Thyroid gland (tissue), 4 donors: ENCODE measurements at regions not wholly inside any gene's neighbourhood (a gene's known extent, or its start where the extent isn't known, plus 50 kb on each side); places are given as distances from the start of the nearest gene placed in this dataset.

Experiments
- CTCF ChIP-seq, 6 experiments: fragments of 200-600 bp in 3 of 6; fragments of 450-650 bp in 3 of 6; sonication (generic) in 3 of 6; IDR thresholded peaks; one replicate each; pipeline ENCODE4 v1.5.1; 2016 to 2019; ENCODE audit warnings: antibody characterized with exemption in 6 of 6, mild to moderate bottlenecking in 2 of 6, inconsistent platforms in 1 of 6, moderate library complexity in 1 of 6
- POLR2A ChIP-seq, 2 donors: fragments of 450-650 bp; IDR thresholded peaks; one replicate each; pipeline ENCODE4 v1.6.1; 2017; ENCODE audit warnings: antibody characterized with exemption in 2 of 2, mild to moderate bottlenecking in 2 of 2, moderate library complexity in 1 of 2

- TF ChIP-seq CTCF (IDR thresholded peaks at IDR 0.05) (no peak), POLR2A (IDR thresholded peaks at IDR 0.05) (no peak)
Measured at GRCh38 chr15:98476559-98476958, 171.8 kb upstream of the IGF1R start.
